Activated CD4-positive, alpha-beta T cell treated with anti-CD3 and anti-CD28 coated beads, Interleukin-2, Interleukin-6, amounts not matched to agents 100 ng/mL and 50 ng/mL, durations not matched to agents 16 hours and 8 hours (primary cell): ENCODE measurements at regions not wholly inside any gene's neighbourhood (a gene's known extent, or its start where the extent isn't known, plus 50 kb on each side); places are given as distances from the start of the nearest gene placed in this dataset.

Experiments used
- DNase-seq: peaks from one replicate; pipeline ENCODE4 v3.0.0-alpha.2; 2020

DNA sequence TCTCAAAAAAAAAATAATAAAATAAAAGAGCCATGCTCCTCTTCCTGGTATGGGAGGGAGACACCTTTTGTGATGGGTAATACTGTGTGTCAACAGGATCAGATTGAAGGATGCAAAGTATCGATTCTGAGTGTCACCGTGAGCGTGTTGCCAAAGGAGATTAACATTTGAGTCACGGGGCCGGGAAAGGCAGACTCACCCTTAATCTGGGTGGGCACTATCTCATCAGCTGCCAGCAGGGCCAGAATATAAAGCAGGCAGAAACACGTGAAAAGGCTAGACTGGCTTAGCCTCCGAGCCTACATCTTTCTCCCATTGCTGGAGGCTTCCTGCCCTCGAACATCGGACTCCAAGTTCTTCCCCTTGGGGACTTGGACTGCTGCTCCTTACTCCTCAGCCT is 95.4 kb downstream of the SHOX start:
- no peak for DNase-seq

DNA sequence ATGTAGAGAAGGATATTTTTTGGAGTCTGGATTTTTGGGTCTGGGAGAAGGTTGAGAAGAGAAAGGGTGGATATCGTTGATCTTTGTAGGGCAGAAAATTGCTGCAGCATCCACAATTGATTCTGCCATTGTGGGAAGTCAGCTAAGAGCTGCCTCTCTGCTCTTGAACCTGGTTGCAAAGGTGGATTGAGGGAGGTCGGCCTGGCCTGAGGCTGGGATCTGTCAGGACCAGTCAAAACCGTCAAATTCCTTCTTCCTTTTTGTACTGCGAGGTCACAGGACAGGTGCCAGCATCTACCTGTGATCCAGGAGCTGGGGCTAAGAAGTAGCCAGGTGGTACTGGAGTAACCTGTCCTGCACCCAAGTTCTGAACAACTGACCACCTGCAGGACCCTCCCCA is 93.7 kb downstream of the SHOX start:
- no peak for DNase-seq

DNA sequence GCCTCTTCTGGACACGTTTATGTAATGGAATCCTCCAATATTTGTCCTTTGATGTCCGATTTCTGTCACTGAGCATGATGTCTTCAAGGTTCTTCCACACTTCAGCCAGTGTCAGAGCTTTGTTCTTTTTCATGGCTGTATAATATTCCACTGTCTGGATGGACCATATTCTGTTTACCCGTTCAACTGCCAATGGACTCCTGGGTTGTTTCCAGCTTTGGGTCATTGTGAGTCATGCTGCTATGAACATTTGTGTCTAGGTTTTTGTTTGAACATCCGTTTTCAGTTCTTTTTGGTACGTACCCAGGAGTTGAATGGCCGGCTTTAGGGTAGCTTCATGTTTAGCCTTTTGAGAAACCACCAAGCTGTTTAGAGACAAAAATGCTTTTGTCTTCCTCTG is 93.2 kb downstream of the SHOX start:
- no peak for DNase-seq

DNA sequence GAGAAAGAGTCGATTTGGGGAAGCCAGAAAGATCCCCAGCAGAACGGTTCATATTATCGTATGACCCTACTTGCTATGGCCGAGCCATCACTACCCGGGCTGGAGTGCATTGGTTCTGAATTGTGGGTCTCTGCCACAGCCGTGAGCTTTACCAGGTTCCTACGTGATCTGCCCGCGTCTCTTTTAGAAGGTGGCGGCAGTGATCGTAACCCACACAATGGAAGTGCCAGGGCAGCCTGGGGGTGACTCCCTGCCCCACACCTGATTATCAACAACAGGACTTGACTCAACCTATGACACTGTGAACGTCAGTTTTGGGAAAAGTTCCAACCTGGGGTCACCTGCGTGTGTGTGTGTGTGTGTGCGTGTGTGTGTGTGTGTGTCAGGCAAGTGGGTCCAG is 90.8 kb downstream of the SHOX start:
- no peak for DNase-seq

DNA sequence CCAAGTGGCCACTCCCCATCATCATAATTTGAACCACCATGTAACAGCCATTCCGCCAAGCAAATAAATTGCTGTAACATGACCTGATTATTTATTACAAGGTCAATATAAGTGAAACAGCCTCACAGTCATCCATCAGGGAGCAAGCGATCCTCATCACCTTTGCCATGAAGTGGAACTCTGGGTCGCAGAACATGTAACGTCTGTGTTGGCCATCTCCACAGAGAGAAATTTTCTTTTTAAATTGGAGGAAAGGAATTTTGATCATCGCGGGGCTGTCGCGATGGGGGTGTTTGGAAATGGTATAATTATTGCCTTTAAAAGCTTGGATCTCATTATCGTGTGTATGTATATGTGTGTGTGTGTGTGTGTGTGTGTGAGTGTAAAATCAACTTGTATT is 90.2 kb downstream of the SHOX start:
- no peak for DNase-seq

DNA sequence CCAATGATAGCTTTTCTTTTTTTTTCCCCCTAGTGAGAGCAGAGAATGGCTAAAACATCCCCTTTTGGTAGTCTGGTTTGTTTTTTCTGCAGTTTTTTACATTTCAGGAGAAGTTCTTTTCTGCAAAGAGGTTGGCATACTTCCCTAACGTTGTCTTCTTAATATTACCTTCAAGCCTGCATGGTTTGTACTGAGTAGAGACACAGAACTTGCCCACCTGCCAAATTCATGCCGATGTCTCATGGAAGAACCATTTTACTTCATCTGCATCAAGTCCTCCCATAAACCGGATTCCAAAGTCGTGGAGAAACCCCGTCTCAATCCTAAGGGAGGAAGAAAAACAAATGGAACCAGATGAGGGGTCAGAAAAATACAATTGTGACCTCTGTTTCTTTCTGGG is 89.7 kb downstream of the SHOX start:
- DNase-seq, result no peak

DNA sequence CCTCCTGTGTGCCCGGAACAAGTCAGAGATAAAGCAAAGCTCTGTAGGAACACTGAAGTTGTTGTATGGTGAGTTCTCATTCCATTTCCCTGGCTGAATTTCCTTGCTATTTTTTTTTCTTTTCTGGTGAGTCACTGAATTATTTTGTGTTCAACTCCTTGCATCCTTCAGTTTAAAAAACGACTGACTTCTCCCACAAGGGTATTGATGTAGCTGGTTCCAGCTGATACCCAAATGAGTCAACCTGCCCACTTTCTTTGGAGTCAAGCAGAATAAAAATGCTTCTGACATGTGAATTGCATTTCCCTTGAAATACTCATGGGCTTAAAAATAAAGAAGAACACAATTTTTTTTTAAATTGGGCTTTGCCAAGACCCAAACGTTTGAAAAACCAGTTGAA is 85.5 kb downstream of the SHOX start:
- DNase-seq, result no peak

DNA sequence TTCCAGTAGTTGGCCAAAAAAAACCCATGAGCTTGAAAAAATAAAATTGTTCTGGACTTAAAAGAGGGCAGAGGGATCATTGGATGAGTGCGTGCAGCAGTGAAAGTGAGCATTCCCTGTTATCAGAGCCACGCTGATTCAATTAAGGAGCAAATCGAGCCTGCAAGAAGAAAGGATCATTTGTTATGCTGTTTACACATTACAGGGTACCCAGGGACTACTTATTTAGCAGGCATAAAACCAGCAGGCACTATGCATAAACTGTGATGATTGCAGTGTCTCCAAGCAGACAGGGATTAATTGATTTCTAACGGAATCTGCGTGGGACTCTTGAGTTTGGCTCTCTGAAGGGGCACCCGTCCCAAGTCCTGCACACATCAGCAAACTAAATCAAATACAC is 83.5 kb downstream of the SHOX start:
- DNase-seq, result no peak
